GM21529 (cell line): ENCODE measurements at regions not wholly inside any gene's neighbourhood (a gene's known extent, or its start where the extent isn't known, plus 50 kb on each side); places are given as distances from the start of the nearest gene placed in this dataset.

Experiments
- ATAC-seq: cut with Tn5 transposase; IDR thresholded peaks from one replicate; pipeline ENCODE4 v1.9.1; 2021; ENCODE audit not compliant: unreplicated experiment

GRCh38 chr4:31995943-31996901 lies 1276.1 kb downstream of the PCDH7 start:
- no peak for ATAC-seq

- no peak for ATAC-seq
These were observed 1278.6 kb downstream of the PCDH7 start for GRCh38 chr4:31998807-31999206.

DNA sequence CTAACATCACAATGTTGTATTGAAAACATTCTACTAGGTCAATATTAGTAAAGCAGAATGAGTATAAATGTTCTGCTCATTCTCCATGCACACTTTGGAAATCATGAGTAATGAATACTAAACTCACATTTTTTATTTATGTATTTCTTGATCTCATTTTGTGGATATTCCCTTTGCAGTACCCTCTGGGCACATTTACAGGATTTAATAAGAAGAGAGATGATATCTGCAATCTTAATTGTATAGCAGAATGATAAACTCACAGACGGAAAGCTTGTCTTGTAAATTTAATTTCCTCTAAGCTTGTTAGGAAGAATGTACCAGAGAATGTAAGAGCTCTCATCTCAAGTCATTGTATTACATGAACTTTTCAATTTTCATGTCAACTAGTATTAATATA lies 1279.7 kb downstream of the PCDH7 start:
- ATAC-seq: no peak

- no peak for ATAC-seq
These were observed 1280.8 kb downstream of the PCDH7 start for GRCh38 chr4:32000846-32001488.

- ATAC-seq: no peak
These were observed 1282.0 kb downstream of the PCDH7 start for GRCh38 chr4:32002037-32002747.

DNA sequence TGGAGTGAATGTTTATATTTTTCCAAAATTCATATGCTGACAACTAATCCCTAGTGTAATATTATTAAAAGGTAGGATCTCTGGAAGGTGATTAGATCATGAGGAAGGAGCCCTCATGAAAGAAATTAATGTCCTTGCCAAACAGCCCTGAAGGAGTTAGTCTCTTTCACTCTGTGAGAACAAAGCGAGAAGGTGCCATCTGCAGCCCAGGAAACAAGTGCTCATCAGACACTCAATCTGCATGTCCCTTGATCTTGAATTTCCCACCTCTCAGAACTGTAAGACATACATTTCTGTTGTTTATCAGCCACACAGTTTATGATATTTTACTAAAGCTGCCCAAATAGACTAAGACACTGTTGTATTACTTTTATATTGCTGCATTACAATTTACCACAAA lies 1283.4 kb downstream of the PCDH7 start:
- ATAC-seq: no peak

GRCh38 chr4:32010221-32010620 lies 1290.1 kb downstream of the PCDH7 start:
- no peak for ATAC-seq

- ATAC-seq: no peak
These were observed 1301.9 kb downstream of the PCDH7 start for GRCh38 chr4:32022071-32022470.

DNA sequence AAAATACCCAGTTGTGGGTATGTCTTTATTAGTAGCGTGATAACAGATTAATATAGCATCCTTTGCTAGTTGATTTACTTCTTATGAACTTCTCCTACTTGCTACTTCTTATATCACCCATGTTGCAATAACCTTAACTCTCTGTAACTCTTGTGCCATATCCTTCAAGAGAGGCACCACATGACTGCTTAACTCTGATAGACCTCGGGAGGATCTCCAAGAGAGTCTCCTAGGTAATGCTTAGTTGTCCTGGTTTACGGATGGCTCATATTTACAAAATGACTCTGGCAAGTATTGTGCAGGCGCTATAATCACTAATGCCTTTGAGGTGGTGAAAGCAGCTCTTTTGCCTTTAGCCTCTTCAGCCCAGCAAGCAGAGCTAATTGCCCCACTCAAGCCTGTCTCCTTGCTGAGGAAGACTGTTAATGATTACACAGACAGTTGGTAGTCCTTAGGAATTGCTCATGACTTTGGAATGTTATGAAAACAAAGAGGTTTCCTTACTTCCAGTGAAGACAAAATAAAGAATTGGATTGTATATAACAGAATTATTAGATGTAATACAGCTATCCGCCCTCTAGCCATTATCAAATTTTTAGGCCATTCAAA lies 1305.8 kb downstream of the PCDH7 start:
- no peak for ATAC-seq

GRCh38 chr4:32030406-32030805 lies 1310.2 kb downstream of the PCDH7 start:
- no peak for ATAC-seq

- no peak for ATAC-seq
These were observed 1310.9 kb downstream of the PCDH7 start for GRCh38 chr4:32031026-32031425.

DNA sequence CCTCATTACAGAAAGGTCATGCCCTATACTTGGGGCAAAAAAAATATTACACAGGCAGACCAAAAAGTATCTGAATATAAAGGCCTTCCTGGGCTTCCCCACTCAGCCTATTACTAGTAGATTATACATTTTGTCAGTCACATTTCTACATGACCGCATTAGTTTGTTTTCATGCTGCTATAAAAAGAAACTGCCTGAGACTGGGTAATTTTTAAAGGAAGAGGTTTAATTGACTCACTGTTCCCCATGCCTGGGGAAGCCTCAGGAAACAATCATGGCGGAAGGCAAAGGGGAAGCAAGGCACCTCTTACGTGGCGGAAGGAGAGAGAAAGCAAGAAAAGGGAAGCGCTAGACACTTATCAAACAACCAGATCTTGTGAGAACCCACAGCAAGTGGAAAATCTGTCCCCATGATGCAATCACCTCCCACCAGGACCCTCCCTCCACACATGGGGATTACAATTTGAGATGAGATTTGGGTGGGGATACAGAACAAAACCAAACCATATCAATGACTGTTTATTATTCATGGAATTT lies 1312.0 kb downstream of the PCDH7 start:
- no peak for ATAC-seq

- ATAC-seq: no peak
These were observed 1317.2 kb downstream of the PCDH7 start for GRCh38 chr4:32037399-32037798.

GRCh38 chr4:32042486-32043247 lies 1322.5 kb downstream of the PCDH7 start:
- no peak for ATAC-seq

- no peak for ATAC-seq
These were observed 1323.1 kb downstream of the PCDH7 start for GRCh38 chr4:32043248-32043633.

DNA sequence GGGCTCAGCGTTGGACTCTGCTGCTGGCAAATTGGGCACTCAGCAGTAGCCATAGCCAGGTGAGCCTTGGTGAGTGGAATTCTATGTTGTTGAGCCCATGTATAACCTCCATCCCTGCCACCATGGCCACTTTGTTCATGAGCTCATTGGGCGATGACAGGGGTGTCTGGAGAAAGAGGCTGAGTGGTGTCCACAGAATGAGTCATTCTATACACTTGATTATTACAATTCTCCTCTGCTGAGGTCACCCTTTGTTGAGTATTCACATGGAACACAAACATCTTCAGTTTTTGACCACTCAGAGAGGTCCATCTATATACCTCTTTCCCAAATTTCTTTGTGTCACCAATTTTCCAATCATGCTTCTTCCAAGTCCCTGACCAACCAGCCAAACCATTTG lies 1341.7 kb downstream of the PCDH7 start:
- ATAC-seq: no peak

GRCh38 chr4:32073542-32073941 lies 1353.4 kb downstream of the PCDH7 start:
- no peak for ATAC-seq

GRCh38 chr4:32087211-32087610 lies 1367.0 kb downstream of the PCDH7 start:
- no peak for ATAC-seq

DNA sequence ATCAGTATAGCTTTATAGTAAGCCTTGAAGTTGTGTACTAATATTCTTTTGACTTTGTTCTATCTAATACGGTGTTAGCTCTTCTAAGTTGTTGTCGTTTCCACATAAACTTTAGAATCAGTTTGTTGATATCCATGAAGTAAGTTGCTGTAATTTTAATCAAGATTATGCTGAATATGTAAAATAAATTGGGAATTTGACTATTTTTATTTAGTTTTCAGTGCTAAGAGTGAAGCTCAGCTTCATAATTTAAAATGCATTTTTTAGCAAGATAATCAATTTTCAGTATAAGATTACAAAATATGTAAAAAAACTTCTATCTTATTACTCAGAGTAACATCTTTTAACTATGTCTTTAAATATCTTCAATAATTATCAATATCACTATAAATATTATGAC lies 1374.8 kb downstream of the PCDH7 start:
- no peak for ATAC-seq

- no peak for ATAC-seq
These were observed 1382.7 kb downstream of the PCDH7 start for GRCh38 chr4:32102896-32103295.
